Renal cortical epithelial cell (primary cell): ENCODE measurements at regions not wholly inside any gene's neighbourhood (a gene's known extent, or its start where the extent isn't known, plus 50 kb on each side); places are given as distances from the start of the nearest gene placed in this dataset.
"Not testable (repeated sequence)": the region's sequence is repeated elsewhere in the genome, so short reads cannot be mapped to it uniquely, and the experiment has no call there.

Experiments used
- DNase-seq: peaks from one replicate; pipeline ENCODE4 v3.0.0-alpha.2; 2011; ENCODE audit warnings: low read depth

GRCh38 chr2:12543076-12543977, 173.4 kb upstream of the TRIB2 start:
- peak; percentile 40 for DNase-seq

GRCh38 chr2:12543978-12544558, 172.7 kb upstream of the TRIB2 start:
- DNase-seq: peak; percentile 94

GRCh38 chr2:12547566-12548170, 169.1 kb upstream of the TRIB2 start:
- DNase-seq: no peak

- DNase-seq: no peak
Measured at GRCh38 chr2:12548906-12549305, 167.8 kb upstream of the TRIB2 start.

GRCh38 chr2:12549641-12550040, 167.1 kb upstream of the TRIB2 start:
- peak; percentile 93 for DNase-seq

GRCh38 chr2:12552092-12552491, 164.6 kb upstream of the TRIB2 start:
- DNase-seq: no peak

GRCh38 chr2:12554224-12555011, 162.3 kb upstream of the TRIB2 start:
- no peak for DNase-seq

GRCh38 chr2:12555012-12555645, 161.6 kb upstream of the TRIB2 start:
- DNase-seq: peak; percentile 75

GRCh38 chr2:12556762-12557161, 160.0 kb upstream of the TRIB2 start:
- peak; percentile 71 for DNase-seq

- DNase-seq: no peak
Measured at GRCh38 chr2:12557688-12558087, 159.0 kb upstream of the TRIB2 start.

- no peak for DNase-seq
Measured at GRCh38 chr2:12558519-12558918, 158.2 kb upstream of the TRIB2 start.

GRCh38 chr2:12560618-12561017, 156.1 kb upstream of the TRIB2 start:
- no peak for DNase-seq

GRCh38 chr2:12567411-12567810, 149.3 kb upstream of the TRIB2 start:
- DNase-seq: no peak

GRCh38 chr2:12569510-12569909, 147.2 kb upstream of the TRIB2 start:
- not testable (repeated sequence) for DNase-seq

GRCh38 chr2:12569929-12570328, 146.8 kb upstream of the TRIB2 start:
- not testable (repeated sequence) for DNase-seq

- DNase-seq: peak; percentile 9
Measured at GRCh38 chr2:12577091-12577490, 139.6 kb upstream of the TRIB2 start.

GRCh38 chr2:12577567-12578253, 139.0 kb upstream of the TRIB2 start:
- no peak for DNase-seq

- DNase-seq: peak; percentile 15
Measured at GRCh38 chr2:12579018-12579417, 137.7 kb upstream of the TRIB2 start.

- no peak for DNase-seq
Measured at GRCh38 chr2:12584338-12584737, 132.4 kb upstream of the TRIB2 start.

GRCh38 chr2:12585784-12586183, 131.0 kb upstream of the TRIB2 start:
- DNase-seq: no peak

- no peak for DNase-seq
Measured at GRCh38 chr2:12587228-12587627, 129.5 kb upstream of the TRIB2 start.
